GM12891 (cell line): ENCODE measurements at regions not wholly inside any gene's neighbourhood (a gene's known extent, or its start where the extent isn't known, plus 50 kb on each side); places are given as distances from the start of the nearest gene placed in this dataset.

Experiments
- DNase-seq: peaks from one replicate; pipeline ENCODE4 v3.0.0; 2011; ENCODE audit warnings: low spot score; ENCODE audit not compliant: insufficient read length
- FAIRE-seq: peaks from 2 replicates; lab custom pipeline; 2011; peaks lifted over from hg19 to GRCh38; lab: Jason Lieb, UNC
- PAX5 ChIP-seq: IDR thresholded peaks from 2 replicates; pipeline ENCODE4 v1.6.1; 2011; ENCODE audit warnings: low read length, moderate library complexity, mild to moderate bottlenecking; ENCODE audit not compliant: insufficient read depth, severe bottlenecking
- POLR2A ChIP-seq: IDR thresholded peaks from 2 replicates; pipeline ENCODE4 v1.6.1; 2011; ENCODE audit warnings: low read depth, low read length, control low read depth
- POLR2AphosphoS5 ChIP-seq: IDR thresholded peaks from 2 replicates; pipeline ENCODE4 v1.6.1; 2011; ENCODE audit warnings: low read depth, low read length, control low read depth
- POU2F2 ChIP-seq: IDR thresholded peaks from 2 replicates; pipeline ENCODE4 v1.6.1; 2011; ENCODE audit warnings: low read depth, mild to moderate bottlenecking, control low read depth, low read length, moderate library complexity
- SPI1 ChIP-seq: IDR thresholded peaks from 2 replicates; pipeline ENCODE4 v1.6.1; 2011; ENCODE audit warnings: low read depth, low read length, control low read depth
- TAF1 ChIP-seq: IDR thresholded peaks from 2 replicates; pipeline ENCODE4 v1.6.1; 2011; ENCODE audit warnings: low read depth, low read length, control low read depth

- DNase-seq (no peak), FAIRE-seq (no peak)
- no peak for TF ChIP-seq TAF1
- no peak for TF ChIP-seq POU2F2
- TF ChIP-seq SPI1 = no peak
- TF ChIP-seq POLR2A = no peak
- TF ChIP-seq PAX5 = no peak
- TF ChIP-seq POLR2AphosphoS5 = no peak
Measured at GRCh38 chr5:54838843-54839242, 146.6 kb downstream of the ESM1 start.

- FAIRE-seq = no peak
- no peak for DNase-seq
- no peak for TF ChIP-seq POLR2AphosphoS5
- TF ChIP-seq SPI1 = no peak
- no peak for TF ChIP-seq TAF1
- no peak for TF ChIP-seq POU2F2
- no peak for TF ChIP-seq POLR2A
Measured at GRCh38 chr5:54837981-54838380, 147.4 kb downstream of the ESM1 start.

GRCh38 chr5:54837093-54837492 lies 148.3 kb downstream of the ESM1 start:
- TF ChIP-seq POU2F2 (no peak), PAX5 (no peak), POLR2AphosphoS5 (no peak), SPI1 (no peak), TAF1 (no peak), POLR2A (no peak)

GRCh38 chr5:54835647-54836046 lies 149.7 kb downstream of the ESM1 start:
- DNase-seq (no peak), FAIRE-seq (no peak)
- TF ChIP-seq SPI1 = no peak
- TF ChIP-seq TAF1 = no peak
- no peak for TF ChIP-seq POU2F2
- TF ChIP-seq POLR2AphosphoS5 = no peak
- TF ChIP-seq POLR2A = no peak
- TF ChIP-seq PAX5 = no peak

More at GRCh38 chr5:54837093-54837492, 148.3 kb downstream of the ESM1 start:
- DNase-seq (no peak), FAIRE-seq (no peak)

- TF ChIP-seq SPI1 (no peak), POLR2A (no peak), PAX5 (no peak), TAF1 (no peak), POU2F2 (no peak), POLR2AphosphoS5 (no peak)
Measured at GRCh38 chr5:54834121-54834842, 151.1 kb downstream of the ESM1 start.

GRCh38 chr5:54833590-54833989 lies 151.8 kb downstream of the ESM1 start:
- FAIRE-seq (no peak), DNase-seq (no peak)
- no peak for TF ChIP-seq PAX5
- TF ChIP-seq SPI1 = no peak
- no peak for TF ChIP-seq POU2F2
- TF ChIP-seq TAF1 = no peak
- TF ChIP-seq POLR2AphosphoS5 = no peak
- no peak for TF ChIP-seq POLR2A

More at GRCh38 chr5:54834121-54834842, 151.1 kb downstream of the ESM1 start:
- DNase-seq (no peak), FAIRE-seq (no peak)

- TF ChIP-seq TAF1 (no peak), SPI1 (no peak), POU2F2 (no peak), PAX5 (no peak), POLR2AphosphoS5 (no peak), POLR2A (no peak)
- FAIRE-seq = no peak
Measured at GRCh38 chr5:54832858-54833257, 152.5 kb downstream of the ESM1 start.

GRCh38 chr5:54832045-54832444 lies 153.3 kb downstream of the ESM1 start:
- FAIRE-seq (no peak), DNase-seq (no peak)
- no peak for TF ChIP-seq PAX5
- no peak for TF ChIP-seq POLR2A
- no peak for TF ChIP-seq POLR2AphosphoS5
- TF ChIP-seq SPI1 = no peak
- no peak for TF ChIP-seq TAF1
- no peak for TF ChIP-seq POU2F2

More at GRCh38 chr5:54832858-54833257, 152.5 kb downstream of the ESM1 start:
- DNase-seq = no peak

GRCh38 chr5:54831233-54831632 lies 154.2 kb downstream of the ESM1 start:
- no peak for FAIRE-seq
- TF ChIP-seq POLR2A = no peak
- no peak for TF ChIP-seq PAX5
- TF ChIP-seq POLR2AphosphoS5 = no peak
- TF ChIP-seq TAF1 = no peak
- no peak for DNase-seq

GRCh38 chr5:54829676-54830535 lies 155.5 kb downstream of the ESM1 start:
- no peak for FAIRE-seq
- TF ChIP-seq POLR2A (no peak), POU2F2 (no peak), POLR2AphosphoS5 (no peak), SPI1 (no peak), PAX5 (no peak), TAF1 (no peak)
- DNase-seq = no peak
